Astrocyte (in vitro differentiated cells and primary cell): ENCODE measurements at regions not wholly inside any gene's neighbourhood (a gene's known extent, or its start where the extent isn't known, plus 50 kb on each side); places are given as distances from the start of the nearest gene placed in this dataset.

Experiments
- EZH2 ChIP-seq: IDR thresholded peaks from 2 replicates; pipeline ENCODE4 v1.6.1; 2012; ENCODE audit warnings: mild to moderate bottlenecking, low read length, inconsistent platforms; ENCODE audit not compliant: insufficient read depth
- TF ChIP-seq, protein P1 (sequence below): IDR thresholded peaks from 2 replicates; pipeline ENCODE4 v1.5.1; 2011; ENCODE audit warnings: low read depth, mild to moderate bottlenecking, inconsistent platforms, low read length, moderate library complexity; ENCODE audit not compliant: insufficient read depth

DNA sequence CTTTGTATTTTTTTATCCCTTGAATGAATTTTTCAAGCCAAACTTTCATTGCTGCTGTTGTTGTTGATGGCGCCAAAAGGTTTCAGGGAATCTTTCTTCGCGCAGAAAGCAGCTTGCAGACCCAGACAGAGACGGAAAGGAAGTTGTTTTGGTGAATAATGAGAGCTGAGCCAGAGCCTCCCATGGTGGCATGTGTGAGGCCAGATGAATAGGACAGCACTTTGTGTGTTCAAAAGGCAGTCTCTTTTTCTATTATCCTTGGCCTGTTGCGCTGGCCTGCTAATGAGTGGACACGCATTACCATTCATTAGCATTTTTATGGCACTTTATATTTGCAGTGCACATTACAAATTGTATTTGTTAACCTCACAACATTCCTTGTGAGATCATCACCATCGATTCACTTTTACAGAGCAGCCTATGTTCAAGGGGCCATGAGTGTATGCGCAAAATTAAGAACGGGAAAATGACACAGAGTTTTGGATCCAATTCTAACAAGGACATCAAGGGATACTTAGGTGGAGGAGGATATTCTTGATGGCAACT is 754.7 kb downstream of the BCL11A start:
- TF ChIP-seq, protein P1, sequence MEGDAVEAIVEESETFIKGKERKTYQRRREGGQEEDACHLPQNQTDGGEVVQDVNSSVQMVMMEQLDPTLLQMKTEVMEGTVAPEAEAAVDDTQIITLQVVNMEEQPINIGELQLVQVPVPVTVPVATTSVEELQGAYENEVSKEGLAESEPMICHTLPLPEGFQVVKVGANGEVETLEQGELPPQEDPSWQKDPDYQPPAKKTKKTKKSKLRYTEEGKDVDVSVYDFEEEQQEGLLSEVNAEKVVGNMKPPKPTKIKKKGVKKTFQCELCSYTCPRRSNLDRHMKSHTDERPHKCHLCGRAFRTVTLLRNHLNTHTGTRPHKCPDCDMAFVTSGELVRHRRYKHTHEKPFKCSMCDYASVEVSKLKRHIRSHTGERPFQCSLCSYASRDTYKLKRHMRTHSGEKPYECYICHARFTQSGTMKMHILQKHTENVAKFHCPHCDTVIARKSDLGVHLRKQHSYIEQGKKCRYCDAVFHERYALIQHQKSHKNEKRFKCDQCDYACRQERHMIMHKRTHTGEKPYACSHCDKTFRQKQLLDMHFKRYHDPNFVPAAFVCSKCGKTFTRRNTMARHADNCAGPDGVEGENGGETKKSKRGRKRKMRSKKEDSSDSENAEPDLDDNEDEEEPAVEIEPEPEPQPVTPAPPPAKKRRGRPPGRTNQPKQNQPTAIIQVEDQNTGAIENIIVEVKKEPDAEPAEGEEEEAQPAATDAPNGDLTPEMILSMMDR = no peak
- no peak for TF ChIP-seq EZH2
